ENCODE measurements at regions not wholly inside any gene's neighbourhood (a gene's known extent, or its start where the extent isn't known, plus 50 kb on each side); places are given as distances from the start of the nearest gene placed in this dataset.

GRCh38 chr20:56845546-56846086 is 216.5 kb downstream of the TFAP2C start:
- H3K4ac ChIP-seq (ENCODE audit: low read depth, low read length) = no peak overlapping the region
- H4K20me1 ChIP-seq (ENCODE audit: control insufficient read depth, insufficient read depth, insufficient read length) = no peaks in the 10 kb centered on the region
- no peaks in the 10 kb centered on the region for H3K9me3 ChIP-seq (ENCODE audit: control insufficient read depth, low read depth, low read length)
- H3K27ac Mint-ChIP-seq = no peak overlapping the region
- H3T11ph ChIP-seq (ENCODE audit: low read length) = no peak overlapping the region
- no peaks in the 10 kb centered on the region for H3K4me1 ChIP-seq (ENCODE audit: insufficient read depth, low read length)
- no peaks in the 10 kb centered on the region for H3K79me1 ChIP-seq (ENCODE audit: insufficient read depth, low read depth, low read length, poor library complexity, severe bottlenecking)
- H3K4me2 ChIP-seq (ENCODE audit: insufficient read depth, insufficient read length, low read length) = no peak overlapping the region
- H3K79me2 ChIP-seq (ENCODE audit: insufficient read depth, low read length) = no peaks in the 10 kb centered on the region
- no peak overlapping the region for H3K27ac ChIP-seq (ENCODE audit: insufficient read length, low read depth, low read length)
- no peak overlapping the region for H4K5ac ChIP-seq (ENCODE audit: insufficient read length, low read depth, low read length)
- H2AK5ac ChIP-seq (ENCODE audit: insufficient read length, low read length) = no peak overlapping the region
- no peaks in the 10 kb centered on the region for H3K23me2 ChIP-seq (ENCODE audit: insufficient read length, low read depth, low read length, poor library complexity, severe bottlenecking)
- H2BK120ac ChIP-seq (ENCODE audit: low read depth, low read length, poor library complexity, severe bottlenecking) = no peak overlapping the region
- H3K9me3 Mint-ChIP-seq = no peaks in the 10 kb centered on the region; a peak in 1 of 5 replicates
- no peak for TF ChIP-seq CTCF (conservative IDR thresholded peaks at IDR 0.05)
- H2BK20ac ChIP-seq (ENCODE audit: low read depth, low read length, poor library complexity, severe bottlenecking) = no peak overlapping the region
- H3K18ac ChIP-seq (ENCODE audit: insufficient read length, low read depth, low read length) = no peak overlapping the region
- H3K4me3 Mint-ChIP-seq = no peak overlapping the region
- H3K36me3 Mint-ChIP-seq (ENCODE audit: insufficient read depth in 1 of 3, low read depth in 3 of 3) = no peaks in the 10 kb centered on the region
- no peak overlapping the region for H3K56ac ChIP-seq (ENCODE audit: insufficient read length, low read depth, low read length)
- no peak overlapping the region for H2BK15ac ChIP-seq (ENCODE audit: low read depth, low read length)
- no peaks in the 10 kb centered on the region; the same call in 1 of the 2 replicates for H3K27me3 ChIP-seq (ENCODE audit: insufficient read depth, low read length)
- H2BK12ac ChIP-seq (ENCODE audit: insufficient read length, low read depth, low read length) = no peak overlapping the region
- peaks cover 13% of the 10 kb centered on the region for H3K27me3 Mint-ChIP-seq (ENCODE audit: low read depth)
- no peak overlapping the region for H2AFZ ChIP-seq (ENCODE audit: low read length)
- peaks cover 6 to 13% of the 10 kb centered on the region in 2 experiments for H3K4me1 Mint-ChIP-seq
- no peak overlapping the region for H4K8ac ChIP-seq (replicated peaks; ENCODE audit: insufficient read length, low read depth, low read length)
- WGBS (ENCODE audit: extremely low coverage, insufficient read length, low lambda C conversion rate) = no CpG with 5 or more reads among the region's 4 CpGs
- H3K14ac ChIP-seq (ENCODE audit: insufficient read depth, low read length) = no peak overlapping the region
- H3K9ac ChIP-seq (ENCODE audit: extremely low read depth, insufficient read length, low read length) = no peak overlapping the region
- no peak overlapping the region for H2BK5ac ChIP-seq (ENCODE audit: insufficient read length, low read length)
- no peak for DNase-seq
- no peak overlapping the region for H4K91ac ChIP-seq (ENCODE audit: insufficient read length, low read depth, low read length)
- no peak overlapping the region for H3K23ac ChIP-seq (ENCODE audit: insufficient read length, low read depth, low read length)
